Pancreas (tissue), 10 donors: ENCODE measurements at regions not wholly inside any gene's neighbourhood (a gene's known extent, or its start where the extent isn't known, plus 50 kb on each side); places are given as distances from the start of the nearest gene placed in this dataset.

Experiments
- ATAC-seq, 4 donors: fragments of 200-7000 bp; cut with Tn5 transposase; one replicate each; pipeline versions ENCODE4 v1.8.0 to v1.9.1; 2020; ENCODE audit warnings: mild to moderate bottlenecking in 4 of 4, moderate library complexity in 4 of 4
- DNase-seq, 6 donors: peaks; one replicate each; pipeline ENCODE4 v3.0.0-alpha.2; 2020
- FAIRE-seq: peaks from 2 replicates; lab custom pipeline; 2012; peaks lifted over from hg19 to GRCh38; lab: Jason Lieb, UNC
- H3K27ac ChIP-seq, 4 donors: fragments of 200-600 bp; sonication (generic); 1 replicate in 3 of 4; 2 replicates in 1 of 4; pipeline versions ENCODE4 v1.5.0 to v1.8.0; 2020
- H3K27me3 ChIP-seq, 4 donors: fragments of 200-600 bp; one replicate each; pipeline ENCODE4 v1.8.0; 2021
- H3K36me3 ChIP-seq, 3 donors: fragments of 200-600 bp; sonication (generic) in 1 of 3; one replicate each; pipeline versions ENCODE4 v1.5.0 to v1.8.0; 2020 to 2021
- H3K4me1 ChIP-seq, 3 donors: fragments of 200-600 bp; one replicate each; pipeline ENCODE4 v1.8.0; 2021
- H3K4me3 ChIP-seq, 4 donors: fragments of 200-600 bp; sonication (generic) in 2 of 4; one replicate each; pipeline versions ENCODE4 v1.5.0 to v1.8.0; 2020 to 2021
- H3K9me3 ChIP-seq, 4 donors: fragments of 200-600 bp; one replicate each; pipeline ENCODE4 v1.8.0; 2021
- CTCF ChIP-seq, 4 donors: fragments of 200-600 bp; sonication (generic) in 3 of 4; IDR thresholded peaks; one replicate each; pipeline versions ENCODE4 v1.5.0 to v1.8.0; 2021; ENCODE audit warnings: antibody characterized with exemption in 4 of 4
- WGBS, 2 donors: extraction: QIAGEN DNeasy Blood & Tissue Kit; methylation state at CpG; one replicate each; pipeline ENCODE4 v1.1.7; 2013; 5-methylcytosine and 5-hydroxymethylcytosine counted together
- intact Hi-C, 3 donors: fragments of 100-400 bp; cut with DNase I; formaldehyde crosslinking; loops; one replicate each; pipeline versions ENCODE4 v1.11.1 to v1.14.2; 2022
- donor health status: healthy with polysubstance abuse.
- donor health status: DM: no; HTN: no; CAD: no; lungs with moderate emphysema.
- donor health status: DM: no; HTN: no; CAD: no.
- donor health status: control.
- donor health status: control.
- donor health status: Bipolar disorder and iron deficiency.
- donor health status: DM: yes; HTN: yes; CAD: no.
- donor health status: DM: no; HTN: no; CAD: no.
- donor health status: DM: no; HTN: no; CAD: no.
- donor health status: DM: yes; HTN: yes; CAD: no.

GRCh38 chr6:8820313-8820712, 385.0 kb upstream of the SLC35B3 start:
- FAIRE-seq: no peak
- H3K27ac ChIP-seq: no peak overlapping the region
- TF ChIP-seq CTCF (IDR thresholded peaks at IDR 0.05): no peak
- intact Hi-C loops: no loop called here
- no peak overlapping the region for H3K4me3 ChIP-seq
- no peak for DNase-seq
- no peaks in the 10 kb centered on the region for H3K36me3 ChIP-seq
- H3K4me1 ChIP-seq: no peaks in the 10 kb centered on the region
- ATAC-seq: no peak
- H3K9me3 ChIP-seq: no peaks in the 10 kb centered on the region
- no peaks in the 10 kb centered on the region for H3K27me3 ChIP-seq

GRCh38 chr6:8819446-8819845, 384.1 kb upstream of the SLC35B3 start:
- H3K36me3 ChIP-seq: no peaks in the 10 kb centered on the region
- no peak for DNase-seq
- no peak overlapping the region for H3K27ac ChIP-seq
- 29 to 35% methylated on average over 5 of the region's 5 CpGs for WGBS, 2 donors
- no peaks in the 10 kb centered on the region for H3K27me3 ChIP-seq
- no peaks in the 10 kb centered on the region for H3K9me3 ChIP-seq
- no peak for ATAC-seq
- no peak overlapping the region for H3K4me3 ChIP-seq
- intact Hi-C loops: no loop called here
- no peaks in the 10 kb centered on the region for H3K4me1 ChIP-seq
- no peak for TF ChIP-seq CTCF (IDR thresholded peaks at IDR 0.05)
- no peak for FAIRE-seq

GRCh38 chr6:8814440-8815000, 379.2 kb upstream of the SLC35B3 start:
- WGBS, 2 donors: 12 to 34% methylated on average over 1 of the region's 1 CpG
- no peaks in the 10 kb centered on the region for H3K36me3 ChIP-seq
- TF ChIP-seq CTCF (IDR thresholded peaks at IDR 0.05): no peak
- intact Hi-C loops: no loop called here
- H3K27ac ChIP-seq: no peak overlapping the region
- H3K27me3 ChIP-seq: no peaks in the 10 kb centered on the region
- no peak for FAIRE-seq
- H3K9me3 ChIP-seq: no peaks in the 10 kb centered on the region
- H3K4me1 ChIP-seq: no peaks in the 10 kb centered on the region
- no peak overlapping the region for H3K4me3 ChIP-seq
- no peak for ATAC-seq
- no peak for DNase-seq

- TF ChIP-seq CTCF (IDR thresholded peaks at IDR 0.05): no peak
- H3K9me3 ChIP-seq: no peaks in the 10 kb centered on the region
- intact Hi-C loops: no loop called here
- ATAC-seq (no peak), DNase-seq (no peak), FAIRE-seq (no peak)
- H3K27me3 ChIP-seq: no peaks in the 10 kb centered on the region
- no peak overlapping the region for H3K27ac ChIP-seq
- 56 to 66% methylated on average over 4 of the region's 4 CpGs for WGBS, 2 donors
- no peaks in the 10 kb centered on the region for H3K36me3 ChIP-seq
- H3K4me3 ChIP-seq: no peak overlapping the region
- H3K4me1 ChIP-seq: no peaks in the 10 kb centered on the region
These were observed 375.0 kb upstream of the SLC35B3 start for GRCh38 chr6:8810325-8810724.

- TF ChIP-seq CTCF (IDR thresholded peaks at IDR 0.05): no peak
- DNase-seq: no peak
- no peak overlapping the region for H3K4me3 ChIP-seq
- H3K9me3 ChIP-seq: no peaks in the 10 kb centered on the region
- FAIRE-seq: no peak
- intact Hi-C loops: no loop called here
- H3K36me3 ChIP-seq: no peaks in the 10 kb centered on the region
- H3K4me1 ChIP-seq: no peaks in the 10 kb centered on the region
- no peak overlapping the region for H3K27ac ChIP-seq
- WGBS, 2 donors: 68 to 72% methylated on average over 4 of the region's 4 CpGs
- H3K27me3 ChIP-seq: no peaks in the 10 kb centered on the region
- ATAC-seq: no peak
These were observed 374.3 kb upstream of the SLC35B3 start for GRCh38 chr6:8809662-8810061.
